GM23338 (cell line): ENCODE measurements at regions not wholly inside any gene's neighbourhood (a gene's known extent, or its start where the extent isn't known, plus 50 kb on each side); places are given as distances from the start of the nearest gene placed in this dataset.

Experiments
- ATAC-seq: fragments of 200-7000 bp; cut with Tn5 transposase; 3 replicates; pipeline ENCODE4 v1.9.1; 2020
- DNase-seq: peaks from one replicate; pipeline ENCODE4 v3.0.0-alpha.2; 2015; ENCODE audit warnings: low spot score
- H2AFZ ChIP-seq: fragments of 200-600 bp; sonication (generic); 2 replicates; pipeline ENCODE4 v1.8.0; 2016; ENCODE audit warnings: antibody characterized with exemption, mild to moderate bottlenecking, moderate library complexity
- H3F3A ChIP-seq: fragments of 200-600 bp; sonication (generic); replicated peaks from 2 replicates; pipeline ENCODE4 v1.8.0; 2017; ENCODE audit warnings: antibody characterized with exemption, mixed run types, low read depth
- H3K27ac ChIP-seq: fragments of 200-600 bp; sonication (generic); 2 replicates; pipeline ENCODE4 v1.6.1; 2016; ENCODE audit warnings: low read depth
- H3K27me3 ChIP-seq: fragments of 200-600 bp; sonication (generic); 2 replicates; pipeline ENCODE4 v1.8.0; 2016; ENCODE audit warnings: mild to moderate bottlenecking, mixed run types, moderate library complexity; ENCODE audit not compliant: insufficient read depth
- H3K36me3 ChIP-seq: fragments of 200-600 bp; sonication (generic); 2 replicates; pipeline ENCODE4 v1.8.0; 2016; ENCODE audit warnings: mild to moderate bottlenecking; ENCODE audit not compliant: insufficient read depth
- H3K4me1 ChIP-seq: fragments of 200-600 bp; sonication (generic); 2 replicates; pipeline ENCODE4 v1.8.0; 2016; ENCODE audit warnings: mild to moderate bottlenecking, moderate library complexity; ENCODE audit not compliant: insufficient read depth
- H3K4me2 ChIP-seq: fragments of 200-600 bp; sonication (generic); 2 replicates; pipeline ENCODE4 v1.7.1; 2017; ENCODE audit warnings: mixed run types
- H3K4me3 ChIP-seq: fragments of 200-600 bp; sonication (generic); 2 replicates; pipeline ENCODE4 v1.6.1; 2016; ENCODE audit warnings: mixed run types
- H3K79me2 ChIP-seq: fragments of 200-600 bp; sonication (generic); replicated peaks from 2 replicates; pipeline ENCODE4 v1.8.0; 2017; ENCODE audit warnings: mild to moderate bottlenecking; ENCODE audit not compliant: insufficient read depth
- H3K9me2 ChIP-seq: fragments of 200-600 bp; sonication (generic); 2 replicates; pipeline ENCODE4 v1.8.0; 2017; ENCODE audit not compliant: insufficient read depth
- H4K20me1 ChIP-seq: fragments of 200-600 bp; sonication (generic); replicated peaks from 2 replicates; pipeline ENCODE4 v1.8.0; 2017; ENCODE audit warnings: mild to moderate bottlenecking; ENCODE audit not compliant: insufficient read depth
- H3K27ac Mint-ChIP-seq: 2 replicates; pipeline ENCODE4 v1.8.0; 2020; ENCODE audit warnings: inconsistent platforms, mild to moderate bottlenecking, moderate library complexity, mixed read lengths
- H3K27me3 Mint-ChIP-seq: 3 replicates; pipeline ENCODE4 v1.8.0; 2022; ENCODE audit warnings: low read depth, mild to moderate bottlenecking, moderate library complexity, mixed read lengths, inconsistent platforms; ENCODE audit not compliant: insufficient read depth, poor library complexity
- H3K36me3 Mint-ChIP-seq: 3 replicates; pipeline ENCODE4 v1.8.0; 2021; ENCODE audit warnings: low read depth, mild to moderate bottlenecking, inconsistent platforms, moderate library complexity, mixed read lengths
- H3K4me1 Mint-ChIP-seq: 3 replicates; pipeline ENCODE4 v1.8.0; 2020; ENCODE audit warnings: mild to moderate bottlenecking, inconsistent platforms, mixed read lengths
- H3K4me3 Mint-ChIP-seq: 3 replicates; pipeline ENCODE4 v1.8.0; 2021; ENCODE audit warnings: moderate library complexity, mild to moderate bottlenecking, inconsistent platforms, mixed read lengths
- H3K9me3 Mint-ChIP-seq: 3 replicates; pipeline ENCODE4 v1.8.0; 2020; ENCODE audit warnings: moderate library complexity, mild to moderate bottlenecking, inconsistent platforms, mixed read lengths
- CTCF ChIP-seq, 2 experiments: fragments of 200-600 bp in 1 of 2; sonication (generic) in 1 of 2; conservative IDR thresholded peaks; 2 replicates each; pipeline versions ENCODE4 v1.5.1 to v1.6.1; 2016 to 2017; ENCODE audit warnings: antibody characterized with exemption in 2 of 2, low read depth in 2 of 2, mild to moderate bottlenecking in 2 of 2, moderate library complexity in 1 of 2
- EZH2 ChIP-seq: fragments of 200-600 bp; sonication (generic); IDR thresholded peaks from one replicate; pipeline ENCODE4 v1.8.0; 2017; ENCODE audit warnings: antibody characterized with exemption, mild to moderate bottlenecking, low read depth; ENCODE audit not compliant: unreplicated experiment
- EZH2phosphoT487 ChIP-seq: fragments of 200-600 bp; sonication (generic); IDR thresholded peaks from one replicate; pipeline ENCODE4 v1.8.1; 2018; ENCODE audit warnings: antibody characterized with exemption; ENCODE audit not compliant: unreplicated experiment
- ZNF114 ChIP-seq: fragments of 250-450 bp; sonication (Bioruptor Pico); IDR thresholded peaks from 2 replicates; pipeline ENCODE4 v1.5.0; 2020; ENCODE audit warnings: mild to moderate bottlenecking, moderate library complexity
- ZNF331 ChIP-seq: fragments of 250-450 bp; sonication (Bioruptor Pico); IDR thresholded peaks from 2 replicates; pipeline ENCODE4 v1.5.0; 2020; ENCODE audit warnings: low read depth, mild to moderate bottlenecking, moderate library complexity
- ZNF462 ChIP-seq: fragments of 250-450 bp; sonication (Bioruptor Pico); IDR thresholded peaks from 2 replicates; pipeline ENCODE4 v1.5.0; 2020; ENCODE audit warnings: mild to moderate bottlenecking, moderate library complexity

GRCh38 chr5:119795768-119796167, 166.4 kb downstream of the FAM170A start:
- DNase-seq (no peak), ATAC-seq (no peak)
- no peak for TF ChIP-seq ZNF114 (CRISPR knock-in tag)
- TF ChIP-seq CTCF (conservative IDR thresholded peaks at IDR 0.05; ENCODE audit: low read depth in 2 of 2): no peak
- no peak for TF ChIP-seq EZH2
- no peak for TF ChIP-seq ZNF331 (CRISPR knock-in tag)
- no peak for TF ChIP-seq ZNF462 (CRISPR knock-in tag)
- no peak for TF ChIP-seq EZH2phosphoT487
- Histone ChIP-seq H3K27ac (no peak overlapping the region), H3K4me2 (no peak overlapping the region), H3K79me2 (no peaks in the 10 kb centered on the region), H3K4me1 (no peaks in the 10 kb centered on the region), H3K36me3 (no peaks in the 10 kb centered on the region), H2AFZ (no peak overlapping the region), H3K9me2 (no peaks in the 10 kb centered on the region), H4K20me1 (no peaks in the 10 kb centered on the region), H3F3A (no peaks in the 10 kb centered on the region), H3K27me3 (no peaks in the 10 kb centered on the region), H3K4me3 (no peak overlapping the region)
- H3K36me3 Mint-ChIP-seq: no peaks in the 10 kb centered on the region
- H3K9me3 Mint-ChIP-seq: no peaks in the 10 kb centered on the region
- H3K4me1 Mint-ChIP-seq: peaks cover 8% of the 10 kb centered on the region; the same call in 2 of the 3 replicates
- no peaks in the 10 kb centered on the region for H3K27me3 Mint-ChIP-seq
- H3K27ac Mint-ChIP-seq: no peak overlapping the region
- H3K4me3 Mint-ChIP-seq: no peak overlapping the region
